Uterus (tissue), 3 donors: ENCODE measurements at regions not wholly inside any gene's neighbourhood (a gene's known extent, or its start where the extent isn't known, plus 50 kb on each side); places are given as distances from the start of the nearest gene placed in this dataset.

Source experiments
- DNase-seq, 2 donors: peaks; one replicate each; pipeline ENCODE4 v3.0.0-alpha.2; 2019 to 2020
- H3K27ac ChIP-seq, 2 donors: fragments of 200-600 bp; sonication (generic); 1 replicate in 1 of 2; 2 replicates in 1 of 2; pipeline ENCODE4 v1.5.1; 2016 to 2018
- H3K27me3 ChIP-seq, 2 donors: fragments of 200-600 bp; sonication (generic); one replicate each; pipeline ENCODE4 v1.5.1; 2018 to 2019; ENCODE audit warnings: control low read depth in 1 of 2
- H3K36me3 ChIP-seq, 2 donors: fragments of 200-600 bp; sonication (generic); one replicate each; pipeline ENCODE4 v1.5.1; 2019; ENCODE audit warnings: control low read depth in 1 of 2
- H3K4me1 ChIP-seq, 2 donors: fragments of 200-600 bp; sonication (generic); one replicate each; pipeline ENCODE4 v1.5.1; 2018 to 2019; ENCODE audit warnings: control low read depth in 1 of 2
- H3K4me3 ChIP-seq, 2 donors: fragments of 200-600 bp; sonication (generic); 1 replicate in 1 of 2; 2 replicates in 1 of 2; pipeline ENCODE4 v1.5.1; 2018 to 2019; ENCODE audit warnings: mild to moderate bottlenecking in 1 of 2
- H3K9me3 ChIP-seq, 2 donors: fragments of 200-600 bp; sonication (generic); one replicate each; pipeline ENCODE4 v1.5.1; 2019; ENCODE audit warnings: control low read depth in 1 of 2
- POLR2A ChIP-seq, 2 donors: fragments of 450-650 bp; IDR thresholded peaks; one replicate each; pipeline ENCODE4 v1.6.1; 2016; ENCODE audit warnings: antibody characterized with exemption in 2 of 2, mild to moderate bottlenecking in 1 of 2, moderate library complexity in 1 of 2
- intact Hi-C: fragments of 100-400 bp; cut with DNase I; formaldehyde crosslinking; loops from one replicate; pipeline ENCODE4 v1.15.1; 2023; ENCODE audit warnings: low total_unique reads
- TF ChIP-seq, protein P1 (sequence below), 4 experiments: fragments of 200-600 bp in 2 of 4; fragments of 450-650 bp in 2 of 4; sonication (generic) in 2 of 4; IDR thresholded peaks; one replicate each; pipeline ENCODE4 v1.5.1; 2016 to 2019; ENCODE audit warnings: antibody characterized with exemption in 4 of 4, mild to moderate bottlenecking in 2 of 4, moderate library complexity in 1 of 4
- donor health status: DM: yes; HTN: yes; CAD: no.

DNA sequence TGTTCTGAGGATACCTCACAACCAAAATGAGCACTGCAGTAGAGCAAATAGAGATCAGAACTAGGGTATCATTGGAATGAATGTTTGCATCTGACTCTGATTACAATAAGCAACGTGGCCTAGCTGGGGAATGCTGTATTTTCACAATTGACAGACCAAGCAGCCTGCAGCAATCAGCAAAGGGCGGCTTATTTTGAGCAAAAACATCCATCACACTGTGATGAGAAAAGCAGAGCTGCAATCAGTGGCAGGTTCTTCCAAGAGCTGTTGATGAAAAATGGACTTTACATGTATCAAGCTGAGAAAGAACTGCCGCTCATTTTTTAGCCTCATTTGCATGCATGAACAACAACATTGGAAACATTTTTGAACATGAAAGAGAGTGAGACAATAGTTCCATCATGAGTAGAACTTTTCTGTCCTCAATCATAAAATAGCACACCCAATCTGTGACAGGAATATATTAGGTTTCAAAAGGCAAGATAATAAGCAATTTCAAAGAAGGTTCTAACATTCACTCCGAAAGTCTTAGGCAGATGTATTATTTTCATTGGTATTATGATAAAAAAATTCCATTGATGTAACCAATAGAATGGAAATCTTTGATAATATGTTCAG, 249.7 kb upstream of the FBXO33 start:
- TF ChIP-seq, protein P1, sequence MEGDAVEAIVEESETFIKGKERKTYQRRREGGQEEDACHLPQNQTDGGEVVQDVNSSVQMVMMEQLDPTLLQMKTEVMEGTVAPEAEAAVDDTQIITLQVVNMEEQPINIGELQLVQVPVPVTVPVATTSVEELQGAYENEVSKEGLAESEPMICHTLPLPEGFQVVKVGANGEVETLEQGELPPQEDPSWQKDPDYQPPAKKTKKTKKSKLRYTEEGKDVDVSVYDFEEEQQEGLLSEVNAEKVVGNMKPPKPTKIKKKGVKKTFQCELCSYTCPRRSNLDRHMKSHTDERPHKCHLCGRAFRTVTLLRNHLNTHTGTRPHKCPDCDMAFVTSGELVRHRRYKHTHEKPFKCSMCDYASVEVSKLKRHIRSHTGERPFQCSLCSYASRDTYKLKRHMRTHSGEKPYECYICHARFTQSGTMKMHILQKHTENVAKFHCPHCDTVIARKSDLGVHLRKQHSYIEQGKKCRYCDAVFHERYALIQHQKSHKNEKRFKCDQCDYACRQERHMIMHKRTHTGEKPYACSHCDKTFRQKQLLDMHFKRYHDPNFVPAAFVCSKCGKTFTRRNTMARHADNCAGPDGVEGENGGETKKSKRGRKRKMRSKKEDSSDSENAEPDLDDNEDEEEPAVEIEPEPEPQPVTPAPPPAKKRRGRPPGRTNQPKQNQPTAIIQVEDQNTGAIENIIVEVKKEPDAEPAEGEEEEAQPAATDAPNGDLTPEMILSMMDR (IDR thresholded peaks at IDR 0.05) = no peak
- TF ChIP-seq POLR2A (IDR thresholded peaks at IDR 0.05) = no peak
- intact Hi-C loops = no loop called here
- H3K4me3 ChIP-seq = no peak overlapping the region
- DNase-seq = no peak
- no peaks in the 10 kb centered on the region for H3K4me1 ChIP-seq
- no peak overlapping the region for H3K27ac ChIP-seq
- no peaks in the 10 kb centered on the region for H3K36me3 ChIP-seq
- H3K27me3 ChIP-seq = no peaks in the 10 kb centered on the region
- no peaks in the 10 kb centered on the region for H3K9me3 ChIP-seq

DNA sequence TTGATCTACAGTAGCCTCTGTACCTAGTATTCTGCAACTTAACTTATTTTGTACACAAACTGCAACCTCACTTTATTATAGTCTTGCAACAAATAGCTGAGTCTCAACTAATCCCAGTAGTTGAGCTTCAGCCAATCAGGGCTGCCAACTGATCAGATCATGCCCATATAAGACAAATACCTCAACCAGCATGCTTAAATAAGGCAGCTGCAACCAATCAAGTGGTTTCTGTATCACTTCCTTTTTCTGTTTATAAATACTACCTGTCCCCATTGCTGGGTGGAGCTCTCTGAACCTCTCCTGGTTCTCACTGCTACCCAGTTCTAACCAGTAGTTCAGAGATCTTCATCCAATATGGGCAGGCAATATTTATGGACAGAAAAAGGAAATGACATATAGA, 248.5 kb upstream of the FBXO33 start:
- Histone ChIP-seq H3K4me1 (no peaks in the 10 kb centered on the region), H3K27ac (no peak overlapping the region), H3K9me3 (no peaks in the 10 kb centered on the region), H3K36me3 (no peaks in the 10 kb centered on the region), H3K27me3 (no peaks in the 10 kb centered on the region), H3K4me3 (no peak overlapping the region)
- TF ChIP-seq, protein P1 (IDR thresholded peaks at IDR 0.05) = no peak
- TF ChIP-seq POLR2A (IDR thresholded peaks at IDR 0.05) = no peak
- intact Hi-C loops = no loop called here
- DNase-seq = no peak

DNA sequence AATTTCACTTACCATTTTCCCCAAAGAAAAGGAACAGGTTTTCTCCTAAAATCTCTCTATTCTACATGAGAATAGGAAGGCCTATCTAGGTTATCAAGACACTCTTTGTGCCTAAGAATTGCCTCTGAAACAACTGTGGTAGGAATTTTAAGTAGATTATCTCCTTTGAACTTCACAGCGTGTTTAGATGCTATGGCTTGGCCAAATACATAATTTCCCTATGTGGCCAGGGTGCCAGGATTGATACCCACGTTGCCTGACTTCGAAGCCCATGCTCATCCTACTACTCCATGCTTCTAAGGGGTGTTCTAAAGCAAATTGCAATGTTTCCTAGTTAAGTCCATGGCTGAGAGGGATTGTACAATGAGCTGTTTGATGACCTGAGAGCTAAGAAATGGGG, 241.5 kb upstream of the FBXO33 start:
- H3K9me3 ChIP-seq = no peaks in the 10 kb centered on the region
- no peak for DNase-seq
- H3K4me3 ChIP-seq = no peak overlapping the region
- no peaks in the 10 kb centered on the region for H3K36me3 ChIP-seq
- no peaks in the 10 kb centered on the region for H3K4me1 ChIP-seq
- TF ChIP-seq, protein P1 (IDR thresholded peaks at IDR 0.05) = no peak
- no peak for TF ChIP-seq POLR2A (IDR thresholded peaks at IDR 0.05)
- intact Hi-C loops = no loop called here
- no peaks in the 10 kb centered on the region for H3K27me3 ChIP-seq
- no peak overlapping the region for H3K27ac ChIP-seq

DNA sequence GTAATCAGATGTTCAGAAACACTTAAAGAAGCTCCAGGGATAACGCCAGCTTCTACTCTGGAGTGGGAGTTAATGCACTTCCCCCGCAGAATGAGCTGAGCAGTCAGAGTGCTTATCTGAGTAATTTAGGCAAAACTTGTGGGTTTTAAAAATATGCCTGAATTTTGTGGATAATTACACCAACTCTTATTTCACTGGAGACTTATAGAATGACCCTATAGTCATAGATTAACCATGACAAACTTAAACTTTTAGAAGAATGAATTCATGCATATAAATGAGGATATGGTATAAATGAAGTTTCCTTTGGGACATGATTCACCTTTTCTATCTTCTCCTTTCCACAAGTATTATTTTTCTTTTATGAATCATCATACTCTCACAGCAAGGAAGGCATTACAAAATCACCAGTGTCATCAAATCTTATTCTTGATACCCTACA, 241.1 kb upstream of the FBXO33 start:
- intact Hi-C loops = no loop called here
- no peak for DNase-seq
- H3K36me3 ChIP-seq = no peaks in the 10 kb centered on the region
- no peak overlapping the region for H3K27ac ChIP-seq
- H3K4me3 ChIP-seq = no peak overlapping the region
- no peaks in the 10 kb centered on the region for H3K9me3 ChIP-seq
- H3K27me3 ChIP-seq = no peaks in the 10 kb centered on the region
- no peak for TF ChIP-seq POLR2A (IDR thresholded peaks at IDR 0.05)
- TF ChIP-seq, protein P1 (IDR thresholded peaks at IDR 0.05) = no peak
- no peaks in the 10 kb centered on the region for H3K4me1 ChIP-seq

DNA sequence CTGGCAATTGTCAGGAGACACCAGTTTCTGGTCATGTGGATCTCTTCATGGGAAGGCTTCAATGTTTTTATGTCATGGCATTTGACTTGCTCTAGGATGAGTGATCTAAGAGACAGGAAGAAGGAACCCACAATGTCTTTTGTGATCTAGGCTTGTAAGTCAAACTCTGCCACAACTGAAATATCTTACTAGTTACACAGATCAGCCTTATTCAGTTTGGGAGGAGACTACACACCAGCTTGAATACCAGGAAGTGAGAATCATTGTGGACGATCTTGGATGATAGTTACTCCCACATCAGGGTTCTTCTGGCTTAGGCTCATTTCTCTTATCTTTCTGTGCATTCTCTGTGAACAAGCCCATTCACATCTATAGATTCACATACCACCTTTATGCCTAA, 236.2 kb upstream of the FBXO33 start:
- no peaks in the 10 kb centered on the region for H3K36me3 ChIP-seq
- H3K27me3 ChIP-seq = no peaks in the 10 kb centered on the region
- H3K27ac ChIP-seq = no peak overlapping the region
- H3K4me3 ChIP-seq = no peak overlapping the region
- H3K9me3 ChIP-seq = no peaks in the 10 kb centered on the region
- intact Hi-C loops = no loop called here
- H3K4me1 ChIP-seq = no peaks in the 10 kb centered on the region
- no peak for DNase-seq
- TF ChIP-seq, protein P1 (IDR thresholded peaks at IDR 0.05) = no peak
- no peak for TF ChIP-seq POLR2A (IDR thresholded peaks at IDR 0.05)
